ENCODE measurements at regions not wholly inside any gene's neighbourhood (a gene's known extent, or its start where the extent isn't known, plus 50 kb on each side); places are given as distances from the start of the nearest gene placed in this dataset.

GRCh38 chr3:10757021-10757820 is 58.8 kb upstream of the SLC6A11 start:
- TF ChIP-seq CEBPB (IDR thresholded peaks at IDR 0.05) (no peak), CREB1 (IDR thresholded peaks at IDR 0.05; ENCODE audit: low read depth) (no peak), EP300 (IDR thresholded peaks at IDR 0.05; ENCODE audit: borderline replicate concordance) (no peak), REST (IDR thresholded peaks at IDR 0.05; ENCODE audit: low read depth) (no peak), FOXM1 (IDR thresholded peaks at IDR 0.05; ENCODE audit: borderline replicate concordance, low read depth) (no peak), YY1 (IDR thresholded peaks at IDR 0.05; ENCODE audit: low read depth) (no peak), MAX (IDR thresholded peaks at IDR 0.05) (no peak), NFIC (IDR thresholded peaks at IDR 0.05) (no peak), RAD21 (IDR thresholded peaks at IDR 0.05; ENCODE audit: low read depth) (no peak), TEAD4 (IDR thresholded peaks at IDR 0.05) (no peak), USF1 (IDR thresholded peaks at IDR 0.05) (no peak), TCF12 (IDR thresholded peaks at IDR 0.05; ENCODE audit: low read depth) (no peak), EGR1 (IDR thresholded peaks at IDR 0.05) (no peak)

GRCh38 chr3:10757821-10758130 is 58.3 kb upstream of the SLC6A11 start:
- TF ChIP-seq USF1 (IDR thresholded peaks at IDR 0.05) (no peak), ZBTB7A (IDR thresholded peaks at IDR 0.05; ENCODE audit: low read depth) (no peak), TAF1 (IDR thresholded peaks at IDR 0.05; ENCODE audit: low read depth) (no peak), CREB1 (IDR thresholded peaks at IDR 0.05; ENCODE audit: low read depth) (no peak), RAD21 (IDR thresholded peaks at IDR 0.05; ENCODE audit: low read depth) (no peak), YY1 (IDR thresholded peaks at IDR 0.05; ENCODE audit: low read depth) (no peak), EP300 (IDR thresholded peaks at IDR 0.05; ENCODE audit: borderline replicate concordance) (no peak), TEAD4 (IDR thresholded peaks at IDR 0.05) (no peak), REST (IDR thresholded peaks at IDR 0.05; ENCODE audit: low read depth) (no peak), TCF12 (IDR thresholded peaks at IDR 0.05; ENCODE audit: low read depth) (no peak), CEBPB (IDR thresholded peaks at IDR 0.05) (no peak), NFIC (IDR thresholded peaks at IDR 0.05) (no peak), EGR1 (IDR thresholded peaks at IDR 0.05) (no peak), MAX (IDR thresholded peaks at IDR 0.05) (no peak), FOXM1 (IDR thresholded peaks at IDR 0.05; ENCODE audit: borderline replicate concordance, low read depth) (no peak)

GRCh38 chr3:10758304-10759037 is 57.6 kb upstream of the SLC6A11 start:
- TF ChIP-seq RAD21 (IDR thresholded peaks at IDR 0.05; ENCODE audit: low read depth): peak; percentile 88
- no peak for TF ChIP-seq CREB1 (IDR thresholded peaks at IDR 0.05; ENCODE audit: low read depth)

- no peak for TF ChIP-seq RAD21 (IDR thresholded peaks at IDR 0.05; ENCODE audit: low read depth)
- no peak for TF ChIP-seq CEBPB (IDR thresholded peaks at IDR 0.05)
- no peak for TF ChIP-seq REST (IDR thresholded peaks at IDR 0.05; ENCODE audit: low read depth)
- TF ChIP-seq EGR1 (IDR thresholded peaks at IDR 0.05): no peak
- no peak for TF ChIP-seq FOXM1 (IDR thresholded peaks at IDR 0.05; ENCODE audit: borderline replicate concordance, low read depth)
- no peak for TF ChIP-seq TAF1 (IDR thresholded peaks at IDR 0.05; ENCODE audit: low read depth)
- TF ChIP-seq YY1 (IDR thresholded peaks at IDR 0.05; ENCODE audit: low read depth): no peak
- TF ChIP-seq EP300 (IDR thresholded peaks at IDR 0.05; ENCODE audit: borderline replicate concordance): no peak
- no peak for TF ChIP-seq MAX (IDR thresholded peaks at IDR 0.05)
- no peak for TF ChIP-seq CREB1 (IDR thresholded peaks at IDR 0.05; ENCODE audit: low read depth)
- no peak for TF ChIP-seq ZBTB7A (IDR thresholded peaks at IDR 0.05; ENCODE audit: low read depth)
- TF ChIP-seq TCF12 (IDR thresholded peaks at IDR 0.05; ENCODE audit: low read depth): no peak
Observed at GRCh38 chr3:10759495-10759894, 56.5 kb upstream of the SLC6A11 start.
